GM19025 (cell line): ENCODE measurements at regions not wholly inside any gene's neighbourhood (a gene's known extent, or its start where the extent isn't known, plus 50 kb on each side); places are given as distances from the start of the nearest gene placed in this dataset.
"Not testable (repeated sequence)": the region's sequence is repeated elsewhere in the genome, so short reads cannot be mapped to it uniquely, and the experiment has no call there.

Source experiments
- ATAC-seq: cut with Tn5 transposase; IDR thresholded peaks from one replicate; pipeline ENCODE4 v1.9.1; 2021; ENCODE audit warnings: mild to moderate bottlenecking, low read depth, moderate library complexity; ENCODE audit not compliant: unreplicated experiment

DNA sequence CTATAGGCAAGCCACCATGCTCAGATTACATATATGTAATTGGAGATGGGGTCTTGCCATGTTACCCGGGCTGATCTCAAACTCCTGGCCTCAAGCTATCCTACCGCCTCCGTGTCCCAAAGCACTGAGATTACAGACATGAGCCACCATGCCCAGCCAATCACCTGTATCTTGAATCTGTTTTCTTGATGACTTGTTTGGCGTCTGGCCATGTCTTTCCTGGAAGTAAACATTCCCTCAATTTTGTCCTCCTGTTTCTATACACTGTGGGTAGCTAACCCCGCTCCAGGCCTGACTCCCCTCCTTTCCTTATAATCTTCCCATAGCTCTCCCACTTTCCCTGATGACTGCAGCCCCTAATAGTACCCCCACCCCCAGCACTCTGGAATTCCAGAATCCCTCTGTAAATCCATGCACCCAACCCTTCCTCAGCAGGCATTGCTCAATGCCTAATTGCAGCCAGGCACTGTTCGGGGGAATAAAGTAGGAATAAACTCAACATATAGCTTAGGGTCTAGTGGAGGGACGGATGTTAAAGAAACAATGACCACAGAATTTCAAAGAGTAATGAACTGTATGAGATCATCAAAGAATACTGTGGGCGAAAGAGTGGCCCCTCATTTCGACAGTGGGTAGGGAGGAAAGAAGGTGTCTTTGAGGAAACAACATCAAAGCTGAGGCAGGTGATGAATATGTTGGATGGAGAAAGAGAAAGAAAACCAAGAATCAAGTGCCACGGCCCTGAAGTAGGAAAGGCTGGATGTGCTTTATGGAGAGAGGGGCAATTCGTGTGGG is 161.5 kb downstream of the ADSS2 start:
- ATAC-seq = no peak

DNA sequence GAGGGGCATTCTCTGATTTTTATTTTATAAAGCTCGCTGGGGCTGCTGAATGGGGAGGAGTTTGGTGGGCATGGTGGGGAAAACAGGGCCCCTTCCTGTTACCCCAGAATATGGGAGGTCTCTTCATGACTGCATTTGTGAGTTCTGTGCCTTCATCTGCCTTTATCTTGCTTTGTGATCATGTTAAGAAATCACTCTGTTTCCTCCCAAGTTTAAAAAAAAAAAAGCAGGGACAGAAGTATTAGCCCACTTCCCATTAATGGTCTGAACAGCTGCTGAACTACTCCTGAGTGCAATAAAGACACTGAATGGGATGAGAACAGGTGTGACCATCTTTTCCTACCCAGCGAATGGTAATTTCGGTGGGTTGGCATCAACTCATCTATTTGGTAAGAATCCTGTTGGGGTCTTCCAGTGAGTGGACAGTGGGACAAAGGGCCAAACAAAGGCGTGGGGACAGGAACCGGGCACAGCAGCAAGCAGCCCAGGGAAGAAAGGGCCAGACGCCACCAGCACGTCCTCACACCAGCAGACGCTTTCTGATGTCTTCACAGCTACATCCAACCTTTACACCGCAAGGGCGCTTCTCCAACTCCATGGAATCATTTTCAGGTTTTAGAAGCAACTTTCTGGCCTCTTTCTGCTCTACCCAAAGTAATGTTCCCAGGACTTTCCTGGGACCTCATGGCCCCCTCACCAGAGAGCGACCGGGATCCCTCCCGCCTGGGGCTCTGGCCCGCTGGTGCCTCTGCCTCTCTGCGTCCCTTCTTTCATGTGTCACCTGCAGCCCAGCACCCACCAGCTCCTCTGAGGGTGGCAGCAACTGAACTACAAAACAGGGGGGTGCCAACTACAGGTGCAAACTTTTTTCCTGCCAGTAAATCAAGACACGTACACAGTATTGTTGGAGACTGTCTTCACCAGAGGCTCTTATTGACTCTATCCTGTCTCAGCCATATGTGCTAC is 160.2 kb downstream of the ADSS2 start:
- ATAC-seq = no peak

- no peak for ATAC-seq
These were observed 157.0 kb downstream of the ADSS2 start for GRCh38 chr1:244294599-244295224.

GRCh38 chr1:244296003-244296402 is 155.7 kb downstream of the ADSS2 start:
- no peak for ATAC-seq

GRCh38 chr1:244296447-244296846 is 155.3 kb downstream of the ADSS2 start:
- no peak for ATAC-seq

- no peak for ATAC-seq
These were observed 154.6 kb downstream of the ADSS2 start for GRCh38 chr1:244297087-244297486.

- no peak for ATAC-seq
These were observed 154.1 kb downstream of the ADSS2 start for GRCh38 chr1:244297616-244298015.

- ATAC-seq = not testable (repeated sequence)
These were observed 151.7 kb downstream of the ADSS2 start for GRCh38 chr1:244300029-244300375.

DNA sequence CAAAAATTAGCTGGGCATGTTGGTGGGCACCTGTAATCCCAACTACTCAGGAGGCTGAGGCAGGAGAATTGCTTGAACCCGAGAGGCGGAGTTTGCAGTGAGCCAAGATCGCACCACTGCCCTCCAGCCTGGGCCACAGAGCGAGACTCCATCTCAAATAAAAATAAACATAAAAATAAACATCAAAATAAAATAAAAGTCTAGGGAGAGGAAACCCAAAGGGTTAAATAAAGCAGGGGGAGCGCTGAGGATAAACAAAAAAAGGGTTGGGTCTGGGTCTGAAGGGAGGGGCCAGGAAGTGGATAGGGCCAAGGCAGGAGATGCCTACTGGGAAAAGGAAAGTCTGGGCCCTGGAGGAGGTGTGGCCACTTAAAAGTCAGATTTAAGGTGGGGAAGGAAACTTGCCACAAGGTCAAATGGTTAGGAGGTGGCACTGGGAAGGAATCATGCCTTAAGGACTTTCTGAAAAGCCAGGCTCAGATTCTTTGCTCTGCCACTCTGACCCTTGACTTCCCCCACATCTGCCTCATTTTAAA is 150.0 kb downstream of the ADSS2 start:
- ATAC-seq = no peak

DNA sequence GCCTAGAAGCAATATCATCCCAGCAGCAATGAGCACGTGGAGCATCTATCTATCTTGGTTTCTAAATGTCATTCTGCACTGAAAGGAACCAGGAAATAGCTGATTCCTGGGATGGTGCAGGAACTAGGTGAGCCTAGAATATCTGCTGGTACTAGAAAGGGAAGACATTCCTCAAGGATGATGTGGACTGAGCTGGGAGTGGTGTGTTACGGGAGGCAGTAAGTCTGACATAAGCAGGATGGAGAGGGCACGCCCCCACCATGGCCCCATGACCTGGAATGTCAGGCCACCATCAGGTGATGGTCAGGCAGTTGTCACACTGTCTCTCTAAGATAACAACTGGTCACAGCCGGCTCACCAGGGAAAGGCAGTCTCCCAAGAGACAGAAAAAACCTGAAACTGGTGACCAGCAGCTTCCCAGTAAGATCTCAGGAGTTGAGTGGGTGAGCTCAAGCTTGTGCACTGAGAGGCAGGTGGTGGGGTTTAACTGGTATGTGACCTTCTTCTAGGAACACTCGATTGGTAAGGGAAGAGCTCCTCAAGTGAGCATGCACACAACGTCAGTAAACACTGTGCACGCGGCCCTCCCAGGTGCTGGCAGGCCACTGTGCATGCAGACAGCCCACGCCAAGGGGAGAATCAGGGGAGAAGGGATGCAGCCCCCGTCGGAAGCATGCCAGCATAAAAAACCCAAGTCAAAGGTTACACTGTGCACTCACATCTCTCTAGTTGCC is 148.7 kb downstream of the ADSS2 start:
- no peak for ATAC-seq

GRCh38 chr1:244303610-244303969 is 148.1 kb downstream of the ADSS2 start:
- no peak for ATAC-seq

GRCh38 chr1:244304156-244304555 is 147.6 kb downstream of the ADSS2 start:
- no peak for ATAC-seq

DNA sequence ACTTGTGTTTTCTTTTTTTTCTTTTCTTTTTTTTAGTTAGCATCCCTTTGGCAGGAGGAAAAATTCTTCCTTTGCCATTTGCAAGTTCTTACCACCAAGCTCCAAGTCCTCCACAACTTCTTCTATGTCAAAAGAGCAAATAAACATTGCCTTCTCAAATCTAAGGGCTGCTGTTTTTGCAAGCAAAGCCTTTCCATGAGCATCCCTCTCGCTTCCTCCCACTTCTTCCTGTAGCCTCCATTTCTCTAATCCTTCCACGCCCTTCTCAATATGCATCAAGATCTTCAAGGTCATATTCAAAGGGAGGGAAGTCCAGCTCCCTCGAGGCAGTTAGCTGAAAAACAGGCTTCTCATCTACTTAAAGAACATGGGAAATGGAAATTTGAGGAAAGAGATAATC is 147.1 kb downstream of the ADSS2 start:
- ATAC-seq = no peak

GRCh38 chr1:244305776-244306341 is 145.8 kb downstream of the ADSS2 start:
- ATAC-seq = no peak

DNA sequence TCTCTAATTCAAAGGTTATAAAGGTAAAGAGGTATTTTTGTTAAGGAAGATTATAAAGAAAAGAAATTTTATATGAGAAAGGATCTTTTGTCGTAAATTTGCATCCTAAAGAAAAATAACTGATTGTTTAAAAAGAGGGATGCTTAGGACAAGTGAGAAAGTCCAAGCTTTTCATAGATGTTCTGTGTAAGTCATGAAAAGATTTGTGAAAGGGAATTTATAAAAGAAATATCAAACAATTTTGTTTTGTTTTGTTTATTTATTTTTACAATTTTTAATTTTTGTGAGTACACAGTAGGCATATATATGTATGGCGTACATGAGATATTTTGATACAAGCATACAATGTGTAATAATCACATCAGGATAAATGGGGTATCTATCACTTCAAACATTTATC is 145.2 kb downstream of the ADSS2 start:
- ATAC-seq = no peak

GRCh38 chr1:244309191-244309590 is 142.5 kb downstream of the ADSS2 start:
- ATAC-seq = not testable (repeated sequence)

DNA sequence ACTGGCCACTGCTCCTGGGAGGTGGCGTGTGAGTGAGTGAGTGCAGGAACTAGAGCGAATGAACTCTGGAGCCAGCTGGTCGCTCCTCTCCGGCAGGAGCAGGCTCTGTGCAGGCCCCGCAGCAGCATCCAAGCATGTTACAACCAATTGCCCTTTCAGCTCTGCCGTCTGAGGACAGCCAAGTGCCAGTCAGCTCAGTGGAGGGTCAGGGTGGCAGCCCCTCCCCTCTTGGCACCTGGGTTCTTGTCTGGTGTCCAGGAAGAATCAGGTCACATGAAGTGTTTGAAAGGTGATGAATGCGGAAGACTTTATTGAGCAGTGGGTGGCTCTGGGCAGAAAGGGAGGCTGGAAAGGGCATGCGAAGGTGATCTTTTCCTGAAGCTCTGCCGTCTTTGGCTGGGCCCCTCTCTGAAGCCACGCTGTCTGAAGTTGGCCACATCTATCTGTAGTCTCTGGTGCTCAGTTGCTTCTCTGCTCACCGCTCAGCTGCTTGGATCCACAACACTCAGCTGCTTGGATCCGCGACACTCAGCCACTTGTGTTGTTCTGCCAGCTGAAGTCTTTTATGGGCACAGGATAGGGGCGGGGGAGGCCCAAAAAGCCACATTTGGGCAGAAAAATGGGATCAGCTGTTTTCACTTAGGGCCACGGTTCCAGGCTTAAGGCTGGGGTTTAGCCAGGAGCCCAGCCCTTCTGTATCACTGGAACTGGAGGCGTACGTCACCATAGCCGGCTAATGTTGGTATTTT is 139.8 kb downstream of the ADSS2 start:
- ATAC-seq = no peak

DNA sequence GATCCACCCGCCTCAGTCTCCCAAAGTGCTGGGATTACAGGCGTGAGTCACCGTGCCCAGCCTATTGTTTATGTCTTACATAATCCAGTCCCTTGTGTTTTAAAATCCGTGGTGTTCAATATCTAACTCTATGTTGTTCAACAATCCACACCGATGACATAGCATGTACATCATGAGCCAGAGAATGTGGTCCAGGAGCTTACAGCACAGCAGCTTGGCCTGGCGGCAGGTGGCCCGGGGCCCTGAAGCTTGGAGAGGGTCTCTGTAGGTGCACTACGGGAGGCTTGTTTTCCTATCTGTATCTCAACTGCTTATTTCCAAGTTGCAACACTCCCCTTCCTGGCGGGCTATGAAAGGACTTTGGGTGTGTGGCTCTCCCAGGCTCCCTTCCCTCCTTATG is 138.4 kb downstream of the ADSS2 start:
- no peak for ATAC-seq

DNA sequence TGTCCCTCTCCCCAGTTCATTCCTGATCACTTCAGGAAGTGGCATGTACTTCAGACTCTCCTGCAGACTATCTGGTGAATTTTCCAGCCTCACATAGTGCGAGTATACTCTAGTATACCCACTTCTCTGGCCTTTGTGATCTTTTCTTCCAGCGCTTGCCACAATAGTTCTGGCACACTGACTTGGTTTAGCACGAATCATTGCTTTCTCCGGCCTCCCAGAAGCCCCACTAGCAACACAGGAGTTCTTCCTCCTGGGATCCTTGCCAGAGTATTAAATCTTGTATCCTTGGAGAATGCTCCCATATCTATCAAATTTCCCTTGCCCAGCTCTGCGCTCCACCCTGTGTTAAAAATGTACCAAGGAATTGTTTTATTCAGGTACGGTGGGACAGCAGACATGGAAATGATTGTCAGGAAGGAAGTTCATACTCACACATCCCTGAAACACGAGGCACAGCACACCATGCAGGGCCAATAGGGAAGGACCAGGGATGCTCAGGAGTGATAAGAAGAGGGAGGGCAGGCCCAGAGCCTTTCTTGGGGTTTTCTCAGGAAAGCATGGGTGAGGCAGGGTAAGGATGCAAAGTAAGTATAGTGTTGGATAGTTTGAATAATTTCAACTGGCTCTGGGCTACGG is 136.7 kb downstream of the ADSS2 start:
- no peak for ATAC-seq
